Kidney tubule cell (primary cell): ENCODE measurements at regions not wholly inside any gene's neighbourhood (a gene's known extent, or its start where the extent isn't known, plus 50 kb on each side); places are given as distances from the start of the nearest gene placed in this dataset.
"Not testable (repeated sequence)": the region's sequence is repeated elsewhere in the genome, so short reads cannot be mapped to it uniquely, and the experiment has no call there.

ENCODE experiments used
- DNase-seq: peaks from one replicate; pipeline ENCODE4 v3.0.0-alpha.2; 2018; ENCODE audit warnings: low spot score

DNA sequence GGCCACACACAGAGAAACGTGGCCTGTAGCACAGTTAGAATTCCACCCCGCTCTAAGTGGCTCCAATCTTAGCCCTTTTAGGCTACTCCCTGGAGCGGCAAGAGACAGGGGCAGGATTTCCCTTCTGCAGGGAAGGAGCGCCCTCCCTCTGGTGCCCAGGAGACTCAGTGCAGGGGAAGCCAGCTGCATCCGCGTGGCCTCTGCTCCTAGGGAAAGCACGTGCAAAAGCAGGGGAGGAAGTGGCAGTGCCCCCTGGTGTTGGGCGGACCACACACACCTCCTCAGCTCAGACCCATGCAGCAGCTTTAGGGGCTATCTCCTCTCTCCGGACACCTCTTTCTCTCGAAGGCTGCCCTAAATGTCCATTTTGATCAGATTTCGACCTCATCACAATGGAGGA, 50.0 kb downstream of the SPRING1 start:
- peak; percentile 35 for DNase-seq

DNA sequence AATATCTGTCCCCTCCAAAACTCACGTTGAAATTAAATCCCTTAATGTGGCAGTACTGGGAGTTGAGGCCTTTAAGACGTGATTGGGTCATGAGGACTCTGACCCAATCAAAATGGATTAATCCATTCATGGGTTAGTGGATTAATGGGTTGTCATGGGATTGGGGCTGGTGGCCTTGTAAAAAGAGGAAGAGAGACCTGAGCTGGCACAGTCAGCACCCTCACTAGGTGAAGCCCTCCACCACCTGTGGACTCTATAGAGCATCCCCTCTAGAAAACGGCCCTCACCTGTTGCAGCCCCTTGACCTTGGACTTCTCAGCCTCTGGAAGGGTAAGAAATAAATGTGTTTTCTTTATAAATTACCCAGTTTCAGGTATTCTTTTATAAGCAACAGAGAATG, 53.0 kb downstream of the SPRING1 start:
- no peak for DNase-seq

DNA sequence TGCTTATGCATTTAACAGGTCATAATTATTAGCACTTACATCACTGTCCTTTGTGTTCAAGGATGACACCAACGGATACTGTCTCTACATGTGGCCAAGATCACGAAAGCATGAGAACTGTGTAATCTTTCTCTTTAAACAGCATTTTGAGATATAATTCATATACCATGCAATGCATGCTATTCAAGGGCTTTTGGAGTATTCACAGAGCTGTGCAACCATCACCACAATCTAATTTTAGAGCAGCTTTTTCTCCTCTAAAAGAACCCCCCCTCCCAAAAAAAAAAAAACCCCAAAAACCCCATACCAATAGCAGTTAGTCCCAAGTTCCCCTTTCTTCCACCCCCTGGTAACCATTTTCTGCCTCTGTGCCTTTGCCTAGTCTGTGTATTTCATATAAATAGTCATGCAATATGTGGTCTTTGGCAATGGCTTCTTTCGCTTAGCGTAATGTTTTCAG, 60.6 kb downstream of the SPRING1 start:
- no peak for DNase-seq

DNA sequence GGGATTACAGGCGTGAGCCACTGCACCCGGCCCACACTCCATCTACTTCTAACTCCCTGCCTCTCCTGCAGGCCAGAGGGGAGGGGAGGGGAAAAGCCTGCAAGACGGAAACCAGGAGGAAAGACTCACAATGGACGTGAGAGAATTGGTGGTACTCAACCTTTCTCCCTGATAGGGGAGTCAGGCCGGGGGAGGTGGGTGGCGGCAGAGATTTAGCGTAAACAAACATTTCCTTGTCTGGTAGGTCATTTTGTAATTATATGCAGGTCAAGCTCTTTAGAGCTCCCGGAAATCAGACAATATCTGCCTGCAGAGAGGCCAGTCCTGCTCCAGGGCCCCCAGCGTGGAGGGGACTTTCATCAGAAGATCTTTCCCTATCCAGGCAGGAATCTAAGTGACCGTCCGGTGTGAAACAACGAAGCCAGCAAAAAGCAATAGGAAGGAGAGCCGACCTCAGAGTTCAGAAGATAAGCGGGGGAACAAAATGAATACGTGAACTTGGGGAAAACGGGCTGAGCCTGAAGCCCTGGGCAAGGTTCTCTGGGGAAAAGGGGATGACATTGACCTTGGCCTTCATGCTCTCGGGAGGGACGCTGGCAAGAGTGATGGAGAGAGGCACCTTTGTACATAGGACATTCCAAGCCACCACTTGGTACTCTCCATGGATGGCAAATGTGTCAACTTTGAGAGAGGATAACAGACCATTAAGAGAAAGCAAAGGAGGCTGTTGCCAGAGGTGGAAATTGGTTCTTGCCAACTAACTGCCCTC, 62.3 kb downstream of the SPRING1 start:
- no peak for DNase-seq

DNA sequence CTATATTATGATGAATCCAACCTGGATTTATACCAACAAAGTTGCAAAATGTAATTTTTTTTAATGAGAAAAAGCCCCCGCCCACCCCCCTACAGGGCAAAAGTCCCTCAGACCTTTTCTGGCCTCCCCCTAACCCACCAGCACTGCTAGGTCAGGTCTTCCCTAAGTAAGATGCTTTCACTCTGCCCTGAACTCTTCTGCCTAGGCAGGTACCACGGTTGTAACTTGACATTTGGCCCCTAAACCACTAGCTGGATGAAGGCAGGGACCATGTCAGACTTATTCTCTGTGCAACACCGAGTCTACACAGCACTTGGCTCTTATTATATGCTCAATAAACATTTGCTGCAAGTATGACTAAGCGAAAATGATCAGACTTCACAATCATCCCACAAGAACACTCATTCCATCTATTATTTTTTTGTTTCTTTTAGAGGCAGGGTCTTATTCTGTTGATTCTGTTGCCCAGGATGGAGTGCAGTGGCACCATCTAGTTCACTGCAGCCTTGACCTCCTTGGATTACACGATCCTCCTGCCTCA, 63.2 kb downstream of the SPRING1 start:
- no peak for DNase-seq

DNA sequence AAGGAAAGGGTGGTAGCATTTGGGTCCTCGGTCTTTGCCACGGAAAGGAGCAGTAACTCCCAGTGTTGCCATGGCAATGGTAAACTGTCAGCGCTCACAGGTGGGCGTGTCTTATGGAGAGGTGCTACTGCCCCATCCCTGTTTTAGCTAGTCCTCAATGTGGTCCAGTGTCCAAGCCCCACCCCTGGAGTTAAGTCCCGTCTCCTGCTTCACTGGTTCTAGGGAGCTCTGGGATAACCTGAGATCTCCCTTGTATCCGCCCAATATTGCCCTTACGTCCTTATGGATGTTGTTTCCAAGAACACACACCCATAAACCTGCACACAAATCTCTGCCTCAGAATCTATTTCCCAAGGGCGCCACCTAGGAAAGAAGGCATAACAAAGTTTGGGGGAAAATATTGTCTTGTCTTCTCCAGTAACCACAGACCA, 64.2 kb downstream of the SPRING1 start:
- DNase-seq, result no peak

DNA sequence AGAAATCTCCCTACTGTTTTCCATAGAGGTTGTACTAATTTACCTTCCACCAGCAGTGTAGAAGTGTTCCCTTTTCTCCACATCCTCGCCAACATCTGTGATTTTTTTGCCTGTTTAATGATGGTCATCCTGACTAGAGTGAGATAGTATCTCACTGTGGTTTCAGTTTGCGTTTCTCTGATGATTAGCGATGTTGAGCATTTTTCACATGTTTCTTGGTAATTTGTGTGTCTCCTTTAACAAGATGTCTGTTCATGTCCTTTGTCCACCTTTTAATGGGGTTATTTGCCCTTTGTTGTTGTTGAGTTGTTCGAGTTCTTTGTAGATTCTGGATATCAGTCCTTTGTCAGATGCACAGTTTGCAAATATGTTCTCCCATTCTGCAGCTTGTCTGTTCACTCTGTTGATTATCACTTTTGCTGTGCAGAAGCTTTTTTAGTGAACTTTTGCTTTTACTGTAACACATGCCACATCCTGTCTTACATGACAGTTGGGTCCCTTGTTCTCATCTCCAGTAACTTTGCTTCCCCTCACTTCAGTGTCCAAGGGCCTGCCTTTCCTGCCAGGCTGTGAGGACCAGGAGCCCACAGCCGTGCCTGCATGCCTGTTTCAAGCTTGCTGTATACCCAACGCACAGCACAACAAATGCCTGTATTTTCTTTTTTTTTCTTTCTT, 64.9 kb downstream of the SPRING1 start:
- DNase-seq, result no peak

DNA sequence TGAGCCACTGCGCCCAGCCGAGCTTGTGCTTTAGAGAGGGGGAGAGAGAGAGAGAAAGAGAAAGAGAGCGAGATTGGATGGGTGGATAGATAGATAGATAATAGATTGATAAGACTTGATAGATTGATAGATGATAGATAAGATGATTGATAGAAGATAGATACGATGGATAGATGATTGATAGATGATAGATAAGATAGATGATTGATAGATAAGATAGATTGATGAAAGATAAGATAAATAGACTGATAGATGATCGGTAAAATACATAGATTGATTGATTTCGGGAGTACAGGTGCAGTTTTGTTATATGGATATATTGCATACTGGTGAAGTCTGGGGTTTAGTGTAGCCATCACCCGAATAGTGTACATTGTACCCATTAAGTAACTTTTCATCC, 65.9 kb downstream of the SPRING1 start:
- DNase-seq, result no peak

DNA sequence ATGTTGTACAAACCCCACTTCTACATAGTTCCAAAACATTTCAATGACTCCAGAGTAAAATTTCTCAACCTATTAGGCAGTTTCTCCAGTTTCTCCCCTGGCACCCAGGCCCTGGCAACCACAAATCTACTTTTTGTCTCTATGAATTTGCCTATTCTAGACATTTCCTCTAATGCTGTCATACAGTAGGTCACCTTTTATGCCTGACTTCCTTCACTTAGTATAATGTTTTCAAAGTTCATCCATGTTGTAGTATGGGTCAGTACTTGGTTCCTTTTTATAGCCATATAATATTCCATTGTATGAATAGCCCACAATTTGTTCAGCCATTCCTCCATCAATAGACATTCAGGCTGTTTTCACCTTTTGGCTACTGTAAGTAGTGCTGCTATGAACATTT, 67.0 kb downstream of the SPRING1 start:
- no peak for DNase-seq

DNA sequence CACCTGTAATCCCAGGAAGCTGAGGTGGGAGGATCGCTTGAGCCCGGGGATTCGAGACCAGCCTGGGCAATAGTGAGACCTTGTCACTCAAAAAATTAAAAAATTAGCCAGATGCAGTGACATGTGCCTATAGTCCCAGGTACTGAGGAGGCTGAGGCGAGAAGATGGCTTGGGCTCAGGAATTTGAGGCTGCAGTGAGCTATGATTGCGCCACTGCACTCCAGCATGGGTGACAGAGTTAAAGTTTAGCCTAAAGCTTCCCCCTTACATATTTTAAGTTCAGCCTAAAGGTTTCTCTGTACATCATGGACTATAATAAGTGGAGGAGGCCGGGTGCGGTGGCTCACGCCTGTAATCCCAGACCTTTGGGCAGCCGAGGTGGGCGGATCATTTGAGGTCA, 70.1 kb downstream of the SPRING1 start:
- DNase-seq, result no peak

DNA sequence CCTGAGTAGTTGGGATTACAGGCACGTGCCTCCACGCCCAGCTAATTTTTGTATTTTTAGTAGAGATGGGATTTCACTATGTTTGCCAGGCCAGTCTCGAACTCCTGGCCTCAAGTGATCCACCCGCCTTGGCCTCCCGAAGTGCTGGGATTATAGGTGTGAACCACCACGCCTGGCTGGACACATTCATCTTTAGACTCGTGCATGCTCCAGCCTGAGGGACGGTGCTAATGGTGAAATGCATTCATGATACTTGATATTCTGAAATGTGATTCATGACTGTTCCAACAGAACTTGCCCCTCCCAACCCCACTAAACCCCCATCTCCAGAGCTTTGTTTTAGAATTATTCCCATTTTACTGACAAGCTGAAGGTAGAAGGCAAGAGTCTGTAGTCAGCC, 71.0 kb downstream of the SPRING1 start:
- DNase-seq, result not testable (repeated sequence)

DNA sequence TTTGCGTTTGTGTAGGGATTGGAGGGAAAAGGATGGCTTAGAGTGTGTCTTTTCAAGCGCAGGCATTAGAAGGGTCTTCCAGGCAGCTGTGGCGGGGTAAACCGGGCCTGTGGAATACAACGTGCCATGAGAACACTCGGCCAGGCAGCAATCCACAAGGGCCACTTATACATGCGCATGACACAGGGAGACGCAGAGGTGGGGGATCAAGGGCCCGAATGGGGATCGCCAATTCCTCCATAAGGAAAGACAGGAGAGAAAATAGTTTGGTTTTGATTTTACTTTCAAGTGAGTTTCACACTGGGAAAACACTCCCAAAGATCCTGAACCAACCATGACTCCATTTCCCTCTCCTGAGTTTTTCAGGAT, 71.6 kb downstream of the SPRING1 start:
- no peak for DNase-seq

DNA sequence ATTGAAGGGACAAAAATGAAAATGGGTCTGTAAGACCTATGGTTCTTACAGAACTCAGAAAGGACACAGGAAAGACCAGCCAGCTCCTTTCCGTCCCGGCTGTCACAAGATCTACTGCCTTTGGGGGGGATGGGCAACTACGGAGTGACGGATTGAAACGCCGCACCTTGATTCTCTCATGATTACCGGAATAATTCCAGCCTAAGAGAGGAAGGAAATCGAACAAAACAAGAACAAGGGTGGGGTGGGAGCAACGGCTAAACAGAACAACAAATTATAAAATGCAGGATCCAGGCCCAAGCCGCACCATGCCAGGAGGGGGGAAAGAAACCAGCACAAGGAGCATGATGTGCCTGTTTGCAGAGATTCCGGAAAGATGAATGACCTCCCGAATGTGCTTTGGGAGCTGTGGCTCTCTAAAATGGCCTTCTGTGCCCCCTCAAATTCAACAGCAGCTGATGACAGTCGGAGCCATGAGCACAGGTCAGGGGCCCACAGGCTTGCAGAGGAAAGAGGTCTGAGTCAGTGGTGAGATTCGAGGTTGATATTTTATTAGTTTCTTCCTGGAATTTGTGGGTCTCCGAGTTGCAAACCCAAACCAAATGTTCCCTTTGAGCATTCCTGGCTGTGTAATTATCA, 72.1 kb downstream of the SPRING1 start:
- no peak for DNase-seq

DNA sequence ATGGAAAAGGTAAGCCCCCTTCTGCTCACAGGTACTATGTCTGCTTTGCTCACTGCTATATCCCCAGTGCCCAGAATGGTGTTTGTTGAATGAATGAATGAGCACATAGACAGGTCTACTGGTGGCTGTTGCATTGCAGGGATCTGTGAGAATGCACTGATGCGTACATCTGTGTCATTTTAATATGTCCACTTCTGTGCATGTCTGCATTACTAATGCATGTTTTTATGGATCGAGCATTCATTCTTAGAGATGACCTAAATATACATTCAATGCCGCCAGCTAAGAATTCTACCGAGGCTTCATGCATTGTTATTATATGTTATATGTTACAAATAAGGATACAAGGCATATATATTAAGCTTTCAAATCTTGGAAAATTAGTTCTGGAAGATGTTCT, 73.8 kb downstream of the SPRING1 start:
- DNase-seq, result no peak

DNA sequence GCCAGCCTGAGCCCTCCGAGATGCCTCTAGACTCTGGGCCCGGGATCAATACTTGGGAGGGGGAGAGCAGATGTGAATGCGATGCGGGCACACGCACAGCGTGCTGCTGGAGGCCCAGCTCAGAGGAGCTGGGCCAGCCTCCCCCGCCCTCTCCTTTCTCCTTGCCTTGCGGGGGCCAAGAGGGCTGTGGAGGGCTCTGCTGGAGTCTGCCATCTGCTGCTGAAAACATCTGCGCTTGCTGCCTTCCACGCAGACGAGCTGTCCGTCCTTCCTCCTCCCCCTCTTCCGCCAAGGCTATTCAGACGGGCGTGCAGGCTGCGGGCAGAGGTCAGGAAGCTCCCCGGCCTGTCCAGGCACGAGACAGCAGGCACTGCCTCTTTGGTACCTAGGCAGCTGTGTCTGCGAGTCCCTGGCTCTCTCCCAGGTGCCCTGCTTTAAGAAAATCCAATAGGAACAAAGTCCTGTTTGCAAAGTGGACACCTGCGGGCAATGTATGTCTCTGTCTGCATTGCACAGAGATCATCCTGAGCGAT, 75.2 kb downstream of the SPRING1 start:
- DNase-seq, result peak; percentile 6

DNA sequence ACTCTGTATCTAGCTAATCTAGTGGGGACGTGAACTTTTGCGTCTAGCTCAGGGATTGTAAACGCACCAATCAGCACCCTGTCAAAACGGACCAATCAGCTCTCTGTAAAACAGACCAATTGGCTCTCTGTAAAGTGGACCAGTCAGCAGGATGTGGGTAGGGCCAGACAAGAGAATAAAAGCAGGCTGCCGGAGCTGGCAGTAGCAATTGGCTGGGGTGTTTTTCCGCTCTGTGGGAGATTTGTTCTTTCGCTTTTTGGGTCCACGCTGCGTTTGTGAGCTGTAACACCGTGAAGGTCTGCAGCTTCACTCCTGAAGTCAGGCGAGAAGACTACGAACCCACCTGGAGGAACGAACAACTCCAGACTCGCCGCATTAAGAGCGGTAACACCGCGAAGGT, 76.5 kb downstream of the SPRING1 start:
- DNase-seq, result no peak

DNA sequence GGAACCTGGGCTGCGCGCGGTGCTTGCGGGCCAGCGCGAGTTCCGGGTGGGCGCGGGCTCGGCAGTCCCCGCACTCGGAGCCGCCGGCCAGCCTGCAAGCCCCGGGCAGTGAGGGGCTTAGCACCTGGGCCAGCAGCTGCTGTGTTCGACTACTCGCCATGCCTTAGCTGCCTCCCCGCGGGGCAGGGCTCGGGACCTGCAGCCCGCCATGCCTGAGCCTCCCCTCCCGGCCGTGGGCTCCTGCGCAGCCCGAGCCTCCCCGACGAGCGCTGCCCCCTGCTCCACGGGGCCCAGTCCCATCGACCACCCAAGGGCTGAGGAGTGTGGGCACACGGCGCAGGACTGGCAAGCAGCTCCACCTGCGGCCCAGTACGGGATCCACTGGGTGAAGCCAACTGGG, 77.1 kb downstream of the SPRING1 start:
- DNase-seq, result not testable (repeated sequence)

DNA sequence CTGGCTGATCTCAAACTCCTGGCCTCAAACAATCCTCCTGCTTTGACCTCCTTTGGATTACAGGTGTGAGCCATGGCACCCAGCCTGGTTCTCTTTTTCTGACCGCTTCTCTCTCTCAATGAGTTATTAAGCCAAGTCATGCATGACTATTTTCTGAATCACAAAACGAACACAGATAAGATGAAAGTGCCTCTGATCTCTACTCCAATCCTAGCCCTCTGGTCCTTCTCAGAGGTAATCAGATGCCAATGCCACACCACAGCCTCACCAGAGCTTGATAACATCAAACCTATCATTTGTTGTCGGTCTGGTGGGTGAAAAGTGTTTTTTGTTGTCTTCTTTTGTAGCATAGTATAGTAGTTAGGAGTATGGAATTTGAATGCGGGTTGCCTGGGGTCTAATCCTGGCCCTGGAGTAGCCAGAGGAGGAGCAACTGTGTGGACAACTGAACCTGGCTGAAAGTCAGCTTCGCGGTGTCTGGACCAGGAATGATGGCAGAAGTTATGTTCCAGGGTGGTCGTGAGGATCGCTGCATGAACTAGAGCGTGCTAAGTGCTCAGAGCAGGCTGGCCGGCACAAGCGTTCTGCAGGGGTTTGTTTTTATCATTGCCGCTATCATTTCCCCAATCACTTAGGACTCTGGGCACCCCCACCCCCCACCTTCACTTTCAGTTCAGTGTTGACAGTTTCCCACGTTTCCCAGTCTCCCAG, 77.9 kb downstream of the SPRING1 start:
- peak; percentile 47 for DNase-seq

DNA sequence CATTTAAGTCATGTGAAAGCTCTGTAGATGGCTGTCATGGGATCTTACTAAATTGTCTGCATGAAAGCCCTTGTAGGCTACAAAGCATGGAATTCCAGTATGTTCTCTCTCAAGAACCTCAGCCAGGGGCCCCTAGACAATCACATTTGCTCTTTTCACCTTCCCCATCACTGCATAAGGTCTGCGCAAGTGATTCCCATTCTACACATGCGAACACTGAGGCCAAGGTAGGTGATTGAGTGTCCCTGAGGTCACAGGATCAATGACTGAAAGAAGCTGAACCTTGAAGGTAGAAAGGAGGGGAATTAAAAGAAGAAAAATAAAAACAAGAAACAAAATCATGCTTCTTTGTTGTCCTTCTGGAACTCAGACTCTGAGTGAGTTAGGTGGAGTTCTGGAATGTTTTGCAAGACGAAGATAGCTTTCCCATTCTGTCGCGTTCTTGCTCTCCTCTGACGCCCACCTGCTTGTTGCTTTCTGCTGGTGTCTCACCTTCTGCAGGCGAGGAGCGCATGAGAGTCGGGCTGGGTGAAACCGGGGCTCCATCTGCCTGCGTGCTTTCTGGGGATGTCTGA, 79.9 kb downstream of the SPRING1 start:
- DNase-seq, result no peak

DNA sequence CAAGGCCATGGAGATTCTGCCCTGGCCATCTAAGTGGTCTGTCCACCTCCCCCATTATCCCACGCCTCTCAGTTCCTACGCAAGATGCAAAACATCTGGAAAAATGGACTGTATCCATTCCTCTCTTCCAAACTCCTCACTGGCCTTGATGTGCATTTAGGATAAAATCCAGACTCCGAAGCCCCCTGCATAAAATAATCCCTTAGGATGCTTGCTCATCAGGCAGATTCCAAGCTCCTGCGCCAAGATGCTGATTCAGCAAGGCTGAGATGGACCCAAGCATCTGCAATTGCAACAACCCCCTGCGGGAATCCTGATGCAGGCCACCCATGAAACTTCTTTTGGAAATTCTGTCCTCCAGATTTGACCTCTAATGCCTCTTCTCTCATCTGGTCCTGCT, 81.6 kb downstream of the SPRING1 start:
- DNase-seq, result no peak

DNA sequence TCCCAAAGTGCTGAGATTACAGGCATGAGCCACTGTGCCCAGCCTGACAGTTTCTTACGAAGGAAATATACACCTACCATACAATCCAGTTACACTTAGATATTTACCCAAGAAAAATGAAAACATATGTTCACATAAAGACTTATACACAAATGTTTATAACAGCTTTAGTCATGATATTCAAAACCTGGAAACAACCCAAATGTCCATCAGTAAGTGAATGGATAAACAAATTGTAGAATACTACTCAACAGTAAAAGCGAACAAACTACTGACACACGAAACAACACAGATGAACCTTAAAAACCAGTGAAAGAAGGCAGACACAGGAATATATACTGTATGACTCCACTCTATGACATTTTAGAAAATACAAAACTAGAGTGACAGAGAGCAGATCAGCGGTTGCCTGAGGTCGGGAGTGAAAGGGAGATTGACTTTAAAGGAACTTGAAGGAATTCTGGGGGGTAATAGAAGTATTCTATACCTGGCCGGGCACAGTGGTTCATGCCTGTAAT, 83.6 kb downstream of the SPRING1 start:
- DNase-seq, result no peak
